ENCODE measurements at regions not wholly inside any gene's neighbourhood (a gene's known extent, or its start where the extent isn't known, plus 50 kb on each side); places are given as distances from the start of the nearest gene placed in this dataset.

- H4K91ac ChIP-seq (ENCODE audit: insufficient read depth, low read depth, low read length), result no peak overlapping the region
- ChIA-PET POLR2A (ENCODE audit: unreplicated experiment) (no interaction called here), CTCF (no interaction called here)
- no peak overlapping the region for H2AK5ac ChIP-seq (ENCODE audit: low read depth, low read length)
- no peaks in the 10 kb centered on the region for H3K9me1 ChIP-seq (ENCODE audit: insufficient read depth, low read length)
- H2AK9ac ChIP-seq (replicated peaks; ENCODE audit: low read depth, low read length, poor library complexity), result no peak overlapping the region
- no peak overlapping the region for H4K8ac ChIP-seq (ENCODE audit: low read depth in 2 of 2, low read length in 2 of 2)
- DNase-seq (peak; percentile 5), ATAC-seq (ENCODE audit: low read depth) (no peak)
- no peak overlapping the region for H3K4me2 ChIP-seq (ENCODE audit: low read depth, low read length)
- dilution Hi-C loops (cut with HindIII; ENCODE audit: low sequenced_read_pairs, unreplicated experiment), result no loop called here
- TF ChIP-seq CHD1 (IDR thresholded peaks at IDR 0.05; ENCODE audit: low read depth, low read length), result no peak
- no peak for TF ChIP-seq RCOR1 (IDR thresholded peaks at IDR 0.05; ENCODE audit: insufficient replicate concordance, low read length)
- no peak for TF ChIP-seq NFE2L2 (IDR thresholded peaks at IDR 0.05; ENCODE audit: low read depth, low read length)
- TF ChIP-seq MAZ (IDR thresholded peaks at IDR 0.05; ENCODE audit: borderline replicate concordance, low read depth, low read length), result no peak
- TF ChIP-seq MXI1 (IDR thresholded peaks at IDR 0.05; ENCODE audit: borderline replicate concordance, low read depth, low read length), result no peak
- TF ChIP-seq ELK1 (IDR thresholded peaks at IDR 0.05; ENCODE audit: borderline replicate concordance, low read depth, low read length), result no peak
- TF ChIP-seq POLR2A (IDR thresholded peaks at IDR 0.05; ENCODE audit: low read depth, low read length), result no peak
- TF ChIP-seq RFX5 (IDR thresholded peaks at IDR 0.05; ENCODE audit: low read depth, low read length), result no peak
- no peak for TF ChIP-seq USF2 (IDR thresholded peaks at IDR 0.05; ENCODE audit: low read depth, low read length)
- no peak for TF ChIP-seq CTCF (conservative IDR thresholded peaks at IDR 0.05; ENCODE audit: low read depth, low read length)
- no peak for TF ChIP-seq MAFK (IDR thresholded peaks at IDR 0.05; ENCODE audit: low read depth, low read length)
- no peak for TF ChIP-seq SMC3 (IDR thresholded peaks at IDR 0.05; ENCODE audit: low read depth, low read length)
- no peak for TF ChIP-seq CEBPB (IDR thresholded peaks at IDR 0.05; ENCODE audit: low read depth, low read length)
- no peak for TF ChIP-seq RAD21 (IDR thresholded peaks at IDR 0.05; ENCODE audit: low read length)
- TF ChIP-seq BHLHE40 (IDR thresholded peaks at IDR 0.05; ENCODE audit: low read depth, low read length), result no peak
- TF ChIP-seq FOS (IDR thresholded peaks at IDR 0.05; ENCODE audit: low read depth, low read length), result no peak
- no peak overlapping the region for H3K18ac ChIP-seq (ENCODE audit: low read depth, low read length)
- WGBS, 2 experiments (ENCODE audit: extremely low coverage in 2 of 2, insufficient read length in 1 of 2), result 0% methylated on average over 1 of the region's 6 CpGs; no CpG with 5 or more reads in 1 of the 2 experiments
- in situ Hi-C loops (cut with MboI; ENCODE audit: low sequenced_read_pairs), result no loop called here
- H3K9me3 ChIP-seq (ENCODE audit: control insufficient read depth, insufficient read depth, low read length), result no peaks in the 10 kb centered on the region
- H2BK20ac ChIP-seq (ENCODE audit: low read depth, low read length), result no peak overlapping the region
- no peaks in the 10 kb centered on the region for H4K20me1 ChIP-seq (ENCODE audit: insufficient read depth, low read length)
- no peak overlapping the region for H2AFZ ChIP-seq (replicated peaks; ENCODE audit: low read length, poor library complexity)
- no peak overlapping the region for H3K4me3 ChIP-seq (ENCODE audit: insufficient read depth, low read depth, low read length)
- no peak overlapping the region for H2BK15ac ChIP-seq (ENCODE audit: low read depth, low read length)
- no peak overlapping the region for H3K14ac ChIP-seq (replicated peaks; ENCODE audit: low read depth, low read length)
- no peak overlapping the region for H3K27ac ChIP-seq (ENCODE audit: insufficient read depth, low read length)
- no peaks in the 10 kb centered on the region for H3K36me3 ChIP-seq (ENCODE audit: control insufficient read depth, insufficient read depth, low read length)
- BruUV-seq (replicated peaks), result no TSS peak
- H3K4ac ChIP-seq (ENCODE audit: low read depth, low read length), result no peak overlapping the region
- no peak overlapping the region for H4K5ac ChIP-seq (ENCODE audit: low read depth, low read length)
- no peak overlapping the region for H2BK5ac ChIP-seq (ENCODE audit: low read depth, low read length, poor library complexity, severe bottlenecking)
- intact Hi-C loops (cut with micrococcal nuclease), result no loop called here
- no peaks in the 10 kb centered on the region for H3K4me1 ChIP-seq (ENCODE audit: control insufficient read depth, insufficient read depth, low read length)
- H3K9ac ChIP-seq (ENCODE audit: low read depth, low read length), result no peak overlapping the region
- no peak overlapping the region for H2BK120ac ChIP-seq (ENCODE audit: low read depth, low read length)
- H3K56ac ChIP-seq (ENCODE audit: extremely low read depth, insufficient read depth, low read length), result no peak overlapping the region
- no peaks in the 10 kb centered on the region for H3K79me1 ChIP-seq (ENCODE audit: low read depth in 1 of 2, low read length in 2 of 2)
- no peak overlapping the region for H3K23ac ChIP-seq (ENCODE audit: low read depth, low read length)
- H3K27me3 ChIP-seq (ENCODE audit: control insufficient read depth, insufficient read depth, low read length), result no peaks in the 10 kb centered on the region
Measured at GRCh38 chr4:174423257-174423944, 98.9 kb downstream of the HPGD start.
